ENCODE measurements at regions not wholly inside any gene's neighbourhood (a gene's known extent, or its start where the extent isn't known, plus 50 kb on each side); places are given as distances from the start of the nearest gene placed in this dataset.

- DNase-seq, result no peak
Measured at GRCh38 chr10:8726084-8726778, 671.7 kb downstream of the GATA3 start.

DNA sequence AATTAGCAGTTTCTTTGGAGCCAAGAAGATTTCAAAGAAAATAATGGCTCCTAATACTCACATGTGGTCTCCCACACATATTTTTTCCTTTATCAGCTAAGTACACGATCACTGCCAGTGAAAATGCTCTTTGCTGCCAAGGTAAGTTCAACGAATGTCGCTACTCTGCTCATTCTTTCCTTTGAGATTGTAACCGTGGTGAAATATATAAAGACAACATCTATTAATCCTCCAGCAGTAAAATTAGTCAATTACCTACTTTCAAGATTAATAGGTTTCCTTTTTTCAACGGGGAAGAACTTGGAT, 672.2 kb downstream of the GATA3 start:
- no peak for DNase-seq

GRCh38 chr10:8731121-8732095, 676.9 kb downstream of the GATA3 start:
- DNase-seq, result no peak

DNA sequence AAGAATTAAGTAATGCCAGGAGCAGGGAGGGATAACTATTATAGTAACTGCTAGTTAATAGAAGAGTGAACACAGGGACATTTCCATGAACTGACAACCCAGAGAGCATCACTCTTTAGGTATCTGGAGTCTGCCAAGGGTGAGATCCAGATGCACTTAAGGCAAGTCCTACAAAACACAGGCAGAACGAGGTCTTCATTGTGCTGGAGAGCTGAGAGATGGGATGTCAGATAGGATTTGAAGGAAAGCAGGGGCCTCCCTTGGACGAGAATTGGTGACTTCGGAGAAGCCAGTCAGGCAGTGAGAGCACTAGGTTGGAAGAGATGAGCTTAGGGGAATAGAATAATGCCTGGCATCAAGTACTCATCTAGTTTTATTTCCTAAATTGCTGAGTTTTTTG, 684.5 kb downstream of the GATA3 start:
- no peak for DNase-seq

GRCh38 chr10:8752146-8752843, 697.8 kb downstream of the GATA3 start:
- DNase-seq, result no peak

GRCh38 chr10:8758029-8758428, 703.5 kb downstream of the GATA3 start:
- no peak for DNase-seq

DNA sequence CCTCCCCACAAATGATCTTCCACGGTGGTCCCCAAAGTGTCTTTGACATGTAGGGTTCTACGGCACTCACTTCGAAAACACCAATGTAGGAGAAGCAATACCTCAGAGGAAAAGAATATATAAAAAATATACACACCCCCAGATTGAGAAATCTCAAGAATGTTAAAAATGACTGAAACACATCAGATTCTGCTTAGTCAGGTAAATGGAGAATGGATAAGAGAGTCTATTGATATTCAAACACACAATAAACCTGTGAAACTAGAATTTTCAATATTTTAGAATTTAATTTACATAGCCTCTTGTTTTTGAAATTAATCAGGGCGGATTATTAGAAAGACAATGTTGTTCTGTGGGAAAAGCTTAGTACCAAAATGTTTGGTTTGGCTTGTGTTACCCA, 712.4 kb downstream of the GATA3 start:
- no peak for DNase-seq

- no peak for DNase-seq
Measured at GRCh38 chr10:8767591-8767990, 713.1 kb downstream of the GATA3 start.

DNA sequence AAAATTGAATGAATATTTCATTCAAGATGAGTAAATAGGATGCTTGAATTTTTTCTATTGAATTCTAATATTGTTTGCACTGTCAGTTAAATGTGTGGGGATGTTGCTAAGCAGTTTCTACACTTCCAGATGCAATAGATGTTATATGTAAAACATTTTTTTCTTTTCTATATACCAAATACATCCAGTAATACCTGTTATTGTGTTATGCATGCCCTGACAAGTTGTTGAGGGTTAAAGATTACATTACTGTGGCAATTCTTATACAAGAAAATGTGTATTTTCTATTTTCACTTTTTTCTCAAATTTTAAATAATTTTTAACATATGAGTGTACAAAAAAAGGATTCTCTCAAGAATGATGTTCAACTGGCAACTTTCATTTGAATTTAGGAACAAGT, 713.9 kb downstream of the GATA3 start:
- no peak for DNase-seq

DNA sequence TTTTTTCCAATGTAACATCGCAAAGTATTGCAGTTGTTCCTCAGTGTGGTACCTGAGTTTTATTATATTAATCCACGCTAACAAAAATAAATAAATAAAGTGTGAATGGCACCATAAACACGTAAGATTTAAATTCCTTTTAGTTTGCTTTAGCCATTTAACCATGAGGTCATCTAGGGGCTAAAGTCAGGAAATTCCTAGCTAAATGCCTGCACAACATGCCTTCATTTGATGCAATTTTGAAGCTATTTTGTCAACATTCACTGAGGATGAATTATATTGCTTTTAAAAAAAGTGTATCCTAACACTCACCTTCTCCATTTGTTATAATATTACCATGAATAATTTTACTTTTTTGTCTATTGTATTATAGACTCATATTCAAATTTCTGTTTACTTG, 714.4 kb downstream of the GATA3 start:
- no peak for DNase-seq

DNA sequence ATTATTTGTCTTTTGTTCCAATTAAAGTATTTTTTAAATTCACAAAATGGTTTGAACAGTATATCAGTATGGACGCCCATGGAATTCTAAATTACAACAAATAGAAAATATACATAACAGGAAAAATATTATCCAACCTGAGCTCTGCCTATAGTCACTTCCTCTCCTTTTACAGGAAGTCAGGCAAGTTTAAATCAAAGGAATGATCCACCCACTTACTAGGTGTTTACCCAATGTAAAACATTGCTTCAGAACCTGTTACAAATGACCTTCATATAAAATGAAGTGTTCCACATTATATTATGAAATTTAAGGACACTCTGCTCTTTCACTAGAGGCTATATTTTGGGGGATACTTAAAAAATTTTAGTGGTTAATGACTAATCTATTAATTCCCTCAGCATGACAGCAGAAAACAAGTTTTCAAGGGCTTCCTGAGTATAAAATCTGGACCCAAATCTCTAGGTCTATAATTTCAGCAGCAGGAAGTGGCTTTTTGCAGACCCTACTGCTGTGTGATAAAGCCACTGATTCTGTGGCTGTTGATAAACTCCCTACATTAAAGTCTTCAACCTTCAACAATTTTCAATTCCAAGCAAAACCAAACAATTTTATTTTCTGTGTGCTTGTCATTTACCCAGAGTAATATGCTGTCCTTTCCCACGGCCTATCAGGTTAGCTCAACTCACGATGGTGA, 722.6 kb downstream of the GATA3 start:
- no peak for DNase-seq

GRCh38 chr10:8778713-8779112, 724.2 kb downstream of the GATA3 start:
- DNase-seq, result no peak

DNA sequence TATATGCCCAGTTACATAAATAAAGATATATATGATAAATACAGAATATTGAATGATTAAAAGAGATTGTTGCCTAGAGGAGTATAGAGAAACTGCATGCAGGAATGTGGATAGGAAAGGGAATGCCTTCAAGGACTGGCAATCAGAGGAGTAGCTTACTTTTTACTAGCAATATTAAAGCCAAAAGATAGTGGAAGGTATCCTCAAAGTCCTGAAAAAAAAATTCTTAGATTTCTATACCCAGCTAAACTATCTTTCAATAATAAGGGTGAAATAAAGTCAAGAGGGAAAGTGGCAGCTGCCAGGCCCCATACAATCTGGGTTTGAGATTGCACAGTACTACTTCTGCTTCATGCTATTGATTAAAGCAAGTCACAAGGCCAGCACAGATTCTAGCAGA, 733.2 kb downstream of the GATA3 start:
- DNase-seq, result no peak

DNA sequence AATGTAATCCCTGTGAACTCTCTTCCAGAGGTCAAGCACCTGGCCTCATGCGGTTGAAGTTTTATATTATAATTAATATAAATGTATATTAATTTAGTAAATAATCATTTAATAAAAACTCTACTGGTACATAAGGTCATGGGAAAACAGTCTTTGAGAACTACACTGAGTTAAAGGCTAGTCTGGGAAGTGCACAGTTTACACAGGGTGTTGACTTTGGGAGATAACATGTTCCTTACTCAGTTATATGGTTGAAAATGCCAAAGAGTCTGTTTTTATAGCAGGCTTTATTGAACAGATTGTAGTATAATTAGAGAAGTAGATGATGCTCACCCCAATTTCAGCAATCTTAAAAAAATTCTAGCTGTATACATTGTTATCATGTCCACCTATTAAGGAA, 735.9 kb downstream of the GATA3 start:
- no peak for DNase-seq

DNA sequence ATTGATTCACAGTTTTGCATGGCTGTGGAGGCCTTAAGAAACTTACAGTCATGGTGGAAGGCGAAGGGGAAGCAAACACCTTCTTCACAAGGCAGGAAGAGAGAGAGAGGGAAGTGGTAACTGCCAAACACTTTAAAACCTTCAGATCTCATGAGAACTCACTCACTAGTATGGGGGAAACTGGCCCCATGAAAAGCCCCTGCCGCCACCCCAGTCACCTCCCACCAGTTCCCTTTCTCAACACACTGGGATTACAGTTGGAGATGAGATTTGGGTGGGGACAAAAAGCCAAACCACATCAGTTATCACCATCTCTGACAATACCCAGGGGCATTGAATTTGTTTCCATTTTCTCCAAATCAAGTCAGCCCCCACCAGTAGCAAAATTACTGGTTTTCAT, 740.4 kb downstream of the GATA3 start:
- no peak for DNase-seq

DNA sequence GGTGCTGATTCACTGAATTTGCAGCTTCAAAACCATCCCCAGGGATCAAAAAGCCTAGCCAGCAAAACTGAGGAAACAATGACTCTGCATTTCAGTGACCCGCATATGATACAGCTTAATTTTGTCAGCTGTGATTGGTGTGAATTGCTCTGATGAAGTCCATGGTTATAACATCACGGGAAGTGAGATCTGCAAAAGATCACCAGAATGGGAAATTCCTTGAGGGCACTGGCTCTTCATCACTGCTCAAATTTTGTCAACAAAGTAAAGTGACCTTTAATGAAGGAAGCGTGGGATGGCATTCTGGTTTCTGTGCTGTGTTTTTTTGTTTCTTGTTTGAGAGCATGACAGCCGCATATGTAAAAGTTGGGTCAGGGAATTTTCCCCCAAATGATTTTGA, 745.9 kb downstream of the GATA3 start:
- DNase-seq, result no peak

- no peak for DNase-seq
Measured at GRCh38 chr10:8803992-8804391, 749.5 kb downstream of the GATA3 start.

DNA sequence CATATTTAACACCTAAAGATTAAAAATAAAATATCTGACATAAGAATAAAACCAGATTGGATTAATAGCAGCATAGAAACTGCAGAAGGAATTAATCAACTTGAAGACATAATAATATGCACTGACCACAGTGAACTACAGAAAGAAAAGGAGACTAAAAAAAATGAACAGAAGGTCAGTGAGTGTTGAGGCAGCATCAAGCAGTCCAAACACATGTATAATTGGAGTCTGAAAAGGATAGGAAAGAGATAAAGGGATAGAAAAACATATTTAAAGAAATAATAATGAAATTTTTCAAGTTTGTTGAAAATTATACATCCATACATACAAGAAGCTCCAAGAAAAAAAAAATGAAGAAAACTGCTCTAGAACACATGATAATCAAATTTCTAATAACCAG, 756.2 kb downstream of the GATA3 start:
- DNase-seq, result no peak

DNA sequence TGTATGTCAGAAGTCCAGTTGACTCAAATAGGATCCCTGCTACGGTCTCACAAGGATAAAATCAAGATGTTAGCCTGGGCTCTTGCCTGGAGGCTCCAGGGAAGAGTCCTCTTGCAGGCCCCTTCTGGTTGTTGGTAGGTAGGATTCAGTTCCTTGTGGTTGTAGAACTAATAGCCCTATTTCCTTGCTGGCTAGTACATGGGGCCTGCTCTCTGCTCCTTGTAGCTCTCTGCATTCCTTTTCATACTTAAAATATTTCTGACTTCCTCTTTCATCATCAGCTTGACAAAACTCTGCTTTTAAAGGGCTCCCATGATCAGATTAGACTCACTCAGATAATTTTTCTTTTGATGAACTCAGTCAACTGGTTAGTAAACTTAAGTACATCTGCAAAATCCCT, 756.7 kb downstream of the GATA3 start:
- DNase-seq, result no peak

DNA sequence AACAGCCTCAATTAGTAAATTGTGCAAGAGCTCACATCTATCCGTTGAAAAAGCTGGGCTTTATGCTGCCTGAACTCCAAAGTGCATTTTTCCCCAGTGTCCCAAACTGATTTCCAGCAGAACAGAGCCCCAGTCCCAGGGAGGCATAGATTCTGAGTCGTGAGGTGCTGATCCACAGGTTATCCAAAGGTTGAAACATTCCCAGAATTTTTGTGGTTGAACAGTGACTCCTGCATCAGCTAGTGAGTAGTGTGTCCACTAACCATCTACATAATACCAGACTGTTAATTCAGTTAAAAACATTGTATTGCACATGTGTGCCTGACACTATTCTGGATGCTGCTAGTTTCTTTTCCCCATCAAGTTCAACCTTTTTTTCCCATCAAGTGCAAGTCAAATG, 761.5 kb downstream of the GATA3 start:
- no peak for DNase-seq

GRCh38 chr10:8817299-8817698, 762.8 kb downstream of the GATA3 start:
- DNase-seq, result no peak

GRCh38 chr10:8825611-8826010, 771.1 kb downstream of the GATA3 start:
- DNase-seq, result no peak

- no peak for DNase-seq
Measured at GRCh38 chr10:8829592-8829991, 775.1 kb downstream of the GATA3 start.

All from NCI-H774 (cell line).